Ishikawa (cell line): ENCODE measurements at regions not wholly inside any gene's neighbourhood (a gene's known extent, or its start where the extent isn't known, plus 50 kb on each side); places are given as distances from the start of the nearest gene placed in this dataset.

ENCODE experiments used
- CEBPB ChIP-seq: IDR thresholded peaks from 2 replicates; pipeline ENCODE4 v1.6.1; 2012
- CREB1 ChIP-seq: IDR thresholded peaks from 2 replicates; pipeline ENCODE4 v1.6.1; 2012; ENCODE audit warnings: low read depth
- EGR1 ChIP-seq: IDR thresholded peaks from 2 replicates; pipeline ENCODE4 v1.6.1; 2012
- EP300 ChIP-seq: IDR thresholded peaks from 2 replicates; pipeline ENCODE4 v1.6.1; 2012; ENCODE audit warnings: borderline replicate concordance
- FOXM1 ChIP-seq: IDR thresholded peaks from 2 replicates; pipeline ENCODE4 v1.6.1; 2012; ENCODE audit warnings: low read depth, borderline replicate concordance
- MAX ChIP-seq: IDR thresholded peaks from 2 replicates; pipeline ENCODE4 v1.6.1; 2012
- NFIC ChIP-seq: IDR thresholded peaks from 2 replicates; pipeline ENCODE4 v1.6.1; 2012
- RAD21 ChIP-seq: IDR thresholded peaks from 2 replicates; pipeline ENCODE4 v1.6.1; 2012; ENCODE audit warnings: low read depth
- REST ChIP-seq: IDR thresholded peaks from 2 replicates; pipeline ENCODE4 v1.6.1; 2012; ENCODE audit warnings: low read depth, mild to moderate bottlenecking
- TAF1 ChIP-seq: IDR thresholded peaks from 2 replicates; pipeline ENCODE4 v1.6.1; 2012; ENCODE audit warnings: low read depth, mild to moderate bottlenecking
- TCF12 ChIP-seq: IDR thresholded peaks from 2 replicates; pipeline ENCODE4 v1.6.1; 2012; ENCODE audit warnings: low read depth
- TEAD4 ChIP-seq: IDR thresholded peaks from 2 replicates; pipeline ENCODE4 v1.6.1; 2012
- USF1 ChIP-seq: IDR thresholded peaks from 2 replicates; pipeline ENCODE4 v1.6.1; 2012
- YY1 ChIP-seq: IDR thresholded peaks from 2 replicates; pipeline ENCODE4 v1.6.1; 2012; ENCODE audit warnings: low read depth
- ZBTB7A ChIP-seq: IDR thresholded peaks from 2 replicates; pipeline ENCODE4 v1.6.1; 2012; ENCODE audit warnings: low read depth

- TF ChIP-seq CEBPB (no peak), RAD21 (no peak), TAF1 (no peak)
Measured at GRCh38 chr20:24722586-24722985, 226.5 kb upstream of the CST7 start.

GRCh38 chr20:24723186-24723585 is 225.9 kb upstream of the CST7 start:
- TF ChIP-seq TEAD4, result no peak
- TF ChIP-seq YY1, result no peak
- TF ChIP-seq MAX, result no peak
- no peak for TF ChIP-seq CEBPB
- TF ChIP-seq EGR1, result no peak
- no peak for TF ChIP-seq RAD21
- TF ChIP-seq USF1, result no peak
- TF ChIP-seq REST, result no peak
- no peak for TF ChIP-seq FOXM1
- TF ChIP-seq TCF12, result no peak
- no peak for TF ChIP-seq TAF1
- TF ChIP-seq ZBTB7A, result no peak
- no peak for TF ChIP-seq NFIC
- no peak for TF ChIP-seq EP300

- TF ChIP-seq REST (no peak), CEBPB (no peak), YY1 (no peak), NFIC (no peak), USF1 (no peak), ZBTB7A (no peak), MAX (no peak), TAF1 (no peak), CREB1 (no peak), EP300 (no peak), FOXM1 (no peak), EGR1 (no peak)
Measured at GRCh38 chr20:24723647-24724352, 225.3 kb upstream of the CST7 start.

GRCh38 chr20:24724982-24725533 is 224.0 kb upstream of the CST7 start:
- TF ChIP-seq NFIC (no peak), TAF1 (no peak), EGR1 (no peak), EP300 (no peak), TCF12 (no peak), TEAD4 (no peak), CEBPB (no peak), USF1 (no peak), REST (no peak), MAX (no peak), ZBTB7A (no peak), YY1 (no peak), FOXM1 (no peak)
